ENCODE measurements at regions not wholly inside any gene's neighbourhood (a gene's known extent, or its start where the extent isn't known, plus 50 kb on each side); places are given as distances from the start of the nearest gene placed in this dataset.

DNA sequence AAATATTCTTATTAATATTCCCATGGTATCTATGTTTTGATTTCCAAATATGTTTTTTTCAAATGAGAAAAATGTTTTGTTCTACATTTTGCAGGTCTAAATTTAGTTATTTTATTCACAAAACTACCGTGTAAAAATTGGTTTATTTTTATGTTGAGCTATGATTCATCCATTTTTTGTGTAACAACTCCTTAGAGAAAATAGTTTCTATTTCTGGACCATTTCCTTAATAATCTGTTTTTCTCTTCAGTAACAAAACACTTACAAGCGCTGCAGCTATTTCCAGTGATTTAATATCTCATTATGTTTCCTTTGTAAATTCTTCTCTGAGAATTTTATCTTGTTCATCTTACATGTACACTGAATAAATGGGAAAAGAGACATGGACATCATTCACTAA is 550.7 kb upstream of the SLITRK5 start:
- Histone ChIP-seq H3K27me3 (no peaks in the 10 kb centered on the region), H3K27ac (no peak overlapping the region), H3K36me3 (no peaks in the 10 kb centered on the region), H3K4me3 (no peak overlapping the region), H3K4me1 (ENCODE audit: low read depth) (no peaks in the 10 kb centered on the region), H3K9me3 (ENCODE audit: low read depth) (no peaks in the 10 kb centered on the region)
- TF ChIP-seq, protein P1, sequence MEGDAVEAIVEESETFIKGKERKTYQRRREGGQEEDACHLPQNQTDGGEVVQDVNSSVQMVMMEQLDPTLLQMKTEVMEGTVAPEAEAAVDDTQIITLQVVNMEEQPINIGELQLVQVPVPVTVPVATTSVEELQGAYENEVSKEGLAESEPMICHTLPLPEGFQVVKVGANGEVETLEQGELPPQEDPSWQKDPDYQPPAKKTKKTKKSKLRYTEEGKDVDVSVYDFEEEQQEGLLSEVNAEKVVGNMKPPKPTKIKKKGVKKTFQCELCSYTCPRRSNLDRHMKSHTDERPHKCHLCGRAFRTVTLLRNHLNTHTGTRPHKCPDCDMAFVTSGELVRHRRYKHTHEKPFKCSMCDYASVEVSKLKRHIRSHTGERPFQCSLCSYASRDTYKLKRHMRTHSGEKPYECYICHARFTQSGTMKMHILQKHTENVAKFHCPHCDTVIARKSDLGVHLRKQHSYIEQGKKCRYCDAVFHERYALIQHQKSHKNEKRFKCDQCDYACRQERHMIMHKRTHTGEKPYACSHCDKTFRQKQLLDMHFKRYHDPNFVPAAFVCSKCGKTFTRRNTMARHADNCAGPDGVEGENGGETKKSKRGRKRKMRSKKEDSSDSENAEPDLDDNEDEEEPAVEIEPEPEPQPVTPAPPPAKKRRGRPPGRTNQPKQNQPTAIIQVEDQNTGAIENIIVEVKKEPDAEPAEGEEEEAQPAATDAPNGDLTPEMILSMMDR (IDR thresholded peaks at IDR 0.05; ENCODE audit: low read depth, low read length): no peak
- DNase-seq (ENCODE audit: low read depth in 1 of 2, low spot score in 1 of 2): peak in 1 of 2 donors; percentile 2

DNA sequence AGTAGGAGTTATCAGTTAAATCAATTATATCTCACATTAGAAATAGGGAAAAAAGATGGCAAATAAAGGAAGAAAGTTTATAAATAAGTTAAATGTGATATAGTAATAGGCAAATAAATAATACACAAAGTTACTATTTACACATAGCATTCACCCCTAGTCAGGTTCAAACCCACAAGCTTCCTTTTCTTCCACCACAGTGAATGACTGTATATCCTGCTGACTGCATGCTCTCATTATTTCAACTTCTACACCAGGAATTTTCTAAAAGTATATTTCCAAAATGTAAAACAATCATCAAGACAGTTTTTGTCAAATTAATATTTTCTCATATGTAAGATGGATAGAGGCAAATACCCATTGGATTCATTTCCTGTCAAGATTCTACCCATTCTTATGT is 548.6 kb upstream of the SLITRK5 start:
- Histone ChIP-seq H3K4me1 (ENCODE audit: low read depth) (no peaks in the 10 kb centered on the region), H3K27ac (no peak overlapping the region), H3K36me3 (no peaks in the 10 kb centered on the region), H3K9me3 (ENCODE audit: low read depth) (no peaks in the 10 kb centered on the region), H3K4me3 (no peak overlapping the region), H3K27me3 (no peaks in the 10 kb centered on the region)
- DNase-seq (ENCODE audit: low read depth in 1 of 2, low spot score in 1 of 2): peak in 1 of 2 donors; percentile 2
- TF ChIP-seq, protein P1 (IDR thresholded peaks at IDR 0.05; ENCODE audit: low read depth, low read length): no peak

DNA sequence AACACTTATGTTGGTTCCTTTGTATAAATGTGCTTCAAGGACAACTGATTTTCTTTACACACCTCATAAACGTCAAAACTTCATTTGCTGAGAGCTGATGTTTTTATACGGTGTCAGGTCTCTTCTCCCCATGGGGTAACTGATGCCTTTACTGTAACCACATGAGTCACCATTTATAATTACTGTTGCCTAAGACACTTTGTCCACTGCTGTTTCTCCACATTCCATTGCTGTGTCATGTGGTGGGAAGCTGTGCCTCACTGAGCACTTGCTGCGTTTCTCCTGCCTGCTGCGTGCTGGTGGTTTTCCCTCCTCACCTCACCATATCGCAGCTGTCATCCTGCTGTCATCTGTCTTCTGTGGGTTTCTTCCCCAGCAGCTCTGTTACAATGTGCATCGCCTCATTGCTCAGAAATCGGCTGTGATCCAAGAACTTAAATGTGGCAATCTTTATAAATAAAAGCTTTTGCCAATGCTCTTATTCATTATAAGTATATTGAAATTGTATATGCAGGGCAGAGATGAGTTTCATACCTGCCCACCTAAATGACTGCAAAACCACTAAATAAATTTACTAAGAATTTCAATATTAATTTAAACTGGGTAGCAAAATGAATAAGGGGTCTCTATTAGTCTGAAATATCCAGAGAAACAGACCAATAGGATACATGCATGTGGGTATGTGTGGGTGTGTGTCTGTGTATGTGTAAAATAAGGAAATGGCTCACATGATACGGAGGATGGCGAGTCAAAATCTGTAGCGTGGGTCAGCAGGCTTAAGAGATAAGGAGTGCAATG is 547.0 kb upstream of the SLITRK5 start:
- Histone ChIP-seq H3K9me3 (ENCODE audit: low read depth) (no peaks in the 10 kb centered on the region), H3K4me1 (ENCODE audit: low read depth) (no peaks in the 10 kb centered on the region), H3K4me3 (no peak overlapping the region), H3K36me3 (no peaks in the 10 kb centered on the region), H3K27me3 (no peaks in the 10 kb centered on the region), H3K27ac (no peak overlapping the region)
- TF ChIP-seq, protein P1 (IDR thresholded peaks at IDR 0.05; ENCODE audit: low read depth, low read length): no peak
- peak; percentile 19 to 95 for DNase-seq (ENCODE audit: low read depth in 1 of 2, low spot score in 1 of 2)

DNA sequence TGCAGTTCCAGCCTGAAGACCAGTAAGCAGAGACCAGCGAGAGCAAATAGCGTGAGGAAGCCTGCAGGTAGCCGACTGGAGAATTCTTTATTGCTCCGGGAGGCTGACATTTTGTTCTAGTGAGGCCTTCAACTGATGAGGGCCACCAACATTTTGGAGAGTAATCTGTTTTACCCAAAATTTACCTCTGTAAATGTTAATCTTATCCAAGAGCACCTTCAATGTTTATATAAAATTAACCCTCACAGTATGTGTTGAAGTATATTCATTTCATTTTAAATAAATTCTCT is 546.4 kb upstream of the SLITRK5 start:
- Histone ChIP-seq H3K36me3 (no peaks in the 10 kb centered on the region), H3K4me1 (ENCODE audit: low read depth) (no peaks in the 10 kb centered on the region), H3K4me3 (no peak overlapping the region), H3K27ac (no peak overlapping the region), H3K27me3 (no peaks in the 10 kb centered on the region), H3K9me3 (ENCODE audit: low read depth) (no peaks in the 10 kb centered on the region)
- DNase-seq (ENCODE audit: low read depth in 1 of 2, low spot score in 1 of 2): no peak
- TF ChIP-seq, protein P1 (IDR thresholded peaks at IDR 0.05; ENCODE audit: low read depth, low read length): no peak

DNA sequence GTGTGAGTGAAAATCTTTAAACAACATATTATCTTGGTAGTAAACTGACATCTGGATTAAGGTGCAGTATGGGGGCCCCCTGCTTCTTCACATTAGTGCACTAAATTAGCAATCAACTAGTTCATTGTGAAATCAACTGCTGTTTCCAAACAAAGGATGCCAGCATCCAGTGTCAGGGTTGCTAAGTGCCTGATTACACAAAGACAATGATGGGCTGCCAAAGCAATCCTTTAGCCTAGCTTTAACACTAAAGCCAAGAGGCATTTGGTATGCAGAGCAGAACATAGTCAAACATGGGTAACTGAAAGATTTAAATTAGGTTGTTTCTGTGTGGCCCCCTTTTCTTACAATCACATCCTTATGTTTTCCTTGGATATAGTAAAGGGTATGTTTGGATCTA is 543.1 kb upstream of the SLITRK5 start:
- no peak overlapping the region for H3K4me3 ChIP-seq
- DNase-seq (ENCODE audit: low read depth in 1 of 2, low spot score in 1 of 2): peak in 1 of 2 donors; percentile 53
- no peak overlapping the region for H3K27ac ChIP-seq
- TF ChIP-seq, protein P1 (IDR thresholded peaks at IDR 0.05; ENCODE audit: low read depth, low read length): no peak
- no peaks in the 10 kb centered on the region for H3K36me3 ChIP-seq
- H3K9me3 ChIP-seq (ENCODE audit: low read depth): no peaks in the 10 kb centered on the region
- H3K4me1 ChIP-seq (ENCODE audit: low read depth): peaks cover 3% of the 10 kb centered on the region
- no peaks in the 10 kb centered on the region for H3K27me3 ChIP-seq

Measured in cardiac muscle cell (in vitro differentiated cells and primary cell).